Adrenal gland (tissue), 9 donors: ENCODE measurements at regions not wholly inside any gene's neighbourhood (a gene's known extent, or its start where the extent isn't known, plus 50 kb on each side); places are given as distances from the start of the nearest gene placed in this dataset.

Experiments
- DNase-seq, 7 donors: peaks; one replicate each; pipeline ENCODE4 v3.0.0-alpha.2; 2019 to 2020
- H3K27ac ChIP-seq, 5 donors: fragments of 200-600 bp; sonication (generic) in 4 of 5; 1 replicate in 3 of 5; 2 replicates in 2 of 5; pipeline versions ENCODE4 v1.5.1 to v1.8.0; 2016 to 2020; ENCODE audit warnings: mild to moderate bottlenecking in 1 of 5
- H3K27me3 ChIP-seq: fragments of 200-600 bp; 2 replicates; pipeline ENCODE4 v1.8.0; 2021
- H3K36me3 ChIP-seq, 2 donors: fragments of 200-600 bp; replicated peaks in 1 of 2; 1 replicate in 1 of 2; 2 replicates in 1 of 2; pipeline versions ENCODE4 v1.5.1 to v1.8.0; 2018 to 2022
- H3K4me1 ChIP-seq, 2 donors: fragments of 200-600 bp; replicated peaks in 1 of 2; 1 replicate in 1 of 2; 2 replicates in 1 of 2; pipeline versions ENCODE4 v1.5.1 to v1.8.0; 2018 to 2021
- H3K4me3 ChIP-seq, 4 donors: fragments of 200-600 bp; sonication (generic) in 3 of 4; one replicate each; pipeline ENCODE4 v1.5.1; 2016 to 2018
- H3K9me3 ChIP-seq, 3 donors: fragments of 200-600 bp; sonication (generic) in 1 of 3; replicated peaks in 1 of 3; 1 replicate in 2 of 3; 2 replicates in 1 of 3; pipeline versions ENCODE4 v1.5.1 to v1.8.0; 2016 to 2021
- CTCF ChIP-seq, 6 experiments: fragments of 450-650 bp in 4 of 6; fragments of 200-600 bp in 2 of 6; sonication (generic) in 1 of 6; IDR thresholded peaks; 1 replicate in 5 of 6; 2 replicates in 1 of 6; pipeline versions ENCODE4 v1.5.1 to v1.8.0; 2016 to 2021; ENCODE audit warnings: antibody characterized with exemption in 6 of 6, mild to moderate bottlenecking in 2 of 6, moderate library complexity in 1 of 6
- POLR2A ChIP-seq, 2 donors: fragments of 450-650 bp; IDR thresholded peaks; one replicate each; pipeline ENCODE4 v1.6.1; 2017; ENCODE audit warnings: antibody characterized with exemption in 2 of 2, mild to moderate bottlenecking in 2 of 2, moderate library complexity in 1 of 2
- WGBS, 4 donors: extraction: QIAGEN DNeasy Blood & Tissue Kit in 2 of 4; methylation state at CpG; one replicate each; pipeline versions ENCODE4 v1.1.5 to v1.1.7; 2013 to 2017; 5-methylcytosine and 5-hydroxymethylcytosine counted together
- intact Hi-C, 2 donors: fragments of 100-400 bp; cut with DNase I; formaldehyde crosslinking; loops; one replicate each; pipeline versions ENCODE4 v1.14.1 to v1.15.0; 2022 to 2023
- donor health status: healthy with polysubstance abuse.
- donor health status: Bipolar disorder and iron deficiency.
- donor health status: DM: yes; HTN: yes; CAD: no.
- donor health status: DM: no; HTN: no; CAD: no.
- donor health status: DM: no; HTN: no; CAD: no.

- WGBS, 4 donors: 60 to 73% (median 68%) methylated on average over 5 of the region's 5 CpGs
- H3K27ac ChIP-seq: no peak overlapping the region
- no peaks in the 10 kb centered on the region for H3K9me3 ChIP-seq
- DNase-seq: no peak
- no peaks in the 10 kb centered on the region for H3K36me3 ChIP-seq
- no peak overlapping the region for H3K4me3 ChIP-seq
- H3K27me3 ChIP-seq: no peaks in the 10 kb centered on the region
- no peaks in the 10 kb centered on the region for H3K4me1 ChIP-seq
- intact Hi-C loops: no loop called here
- TF ChIP-seq POLR2A (IDR thresholded peaks at IDR 0.05) (no peak), CTCF (IDR thresholded peaks at IDR 0.05) (no peak)
These were observed 294.6 kb downstream of the LRATD1 start for GRCh38 chr2:14927021-14927564.

GRCh38 chr2:14928056-14928455 is 295.5 kb downstream of the LRATD1 start:
- Histone ChIP-seq H3K4me3 (no peak overlapping the region), H3K4me1 (no peaks in the 10 kb centered on the region), H3K36me3 (no peaks in the 10 kb centered on the region), H3K27me3 (no peaks in the 10 kb centered on the region), H3K27ac (no peak overlapping the region), H3K9me3 (no peaks in the 10 kb centered on the region)
- WGBS, 4 donors: 59 to 75% (median 67%) methylated on average over 1 of the region's 1 CpG
- intact Hi-C loops: no loop called here
- no peak for DNase-seq
- TF ChIP-seq CTCF (IDR thresholded peaks at IDR 0.05) (no peak), POLR2A (IDR thresholded peaks at IDR 0.05) (no peak)

GRCh38 chr2:14930441-14930840 is 297.9 kb downstream of the LRATD1 start:
- Histone ChIP-seq H3K9me3 (no peaks in the 10 kb centered on the region), H3K4me1 (no peaks in the 10 kb centered on the region), H3K27ac (no peak overlapping the region), H3K4me3 (no peak overlapping the region), H3K27me3 (no peaks in the 10 kb centered on the region), H3K36me3 (no peaks in the 10 kb centered on the region)
- no peak for TF ChIP-seq POLR2A (IDR thresholded peaks at IDR 0.05)
- no peak for TF ChIP-seq CTCF (IDR thresholded peaks at IDR 0.05)
- WGBS, 4 donors: 85 to 91% (median 89%) methylated on average over 2 of the region's 2 CpGs
- intact Hi-C loops: no loop called here
- no peak for DNase-seq

GRCh38 chr2:14932285-14932684 is 299.8 kb downstream of the LRATD1 start:
- no peaks in the 10 kb centered on the region for H3K4me1 ChIP-seq
- H3K9me3 ChIP-seq: no peaks in the 10 kb centered on the region
- intact Hi-C loops: no loop called here
- no peaks in the 10 kb centered on the region for H3K27me3 ChIP-seq
- TF ChIP-seq POLR2A (IDR thresholded peaks at IDR 0.05) (no peak), CTCF (IDR thresholded peaks at IDR 0.05) (no peak)
- H3K36me3 ChIP-seq: no peaks in the 10 kb centered on the region
- no peak for DNase-seq
- no peak overlapping the region for H3K27ac ChIP-seq
- H3K4me3 ChIP-seq: no peak overlapping the region
